ENCODE measurements at regions not wholly inside any gene's neighbourhood (a gene's known extent, or its start where the extent isn't known, plus 50 kb on each side); places are given as distances from the start of the nearest gene placed in this dataset.

- no peak for DNase-seq (ENCODE audit: low spot score)
Measured at GRCh38 chr6:105794870-105795269, 291.3 kb upstream of the PRDM1 start.

- no peak for DNase-seq (ENCODE audit: low spot score)
Measured at GRCh38 chr6:105794239-105794638, 291.9 kb upstream of the PRDM1 start.

GRCh38 chr6:105793130-105793529 is 293.0 kb upstream of the PRDM1 start:
- DNase-seq (ENCODE audit: low spot score), result no peak

DNA sequence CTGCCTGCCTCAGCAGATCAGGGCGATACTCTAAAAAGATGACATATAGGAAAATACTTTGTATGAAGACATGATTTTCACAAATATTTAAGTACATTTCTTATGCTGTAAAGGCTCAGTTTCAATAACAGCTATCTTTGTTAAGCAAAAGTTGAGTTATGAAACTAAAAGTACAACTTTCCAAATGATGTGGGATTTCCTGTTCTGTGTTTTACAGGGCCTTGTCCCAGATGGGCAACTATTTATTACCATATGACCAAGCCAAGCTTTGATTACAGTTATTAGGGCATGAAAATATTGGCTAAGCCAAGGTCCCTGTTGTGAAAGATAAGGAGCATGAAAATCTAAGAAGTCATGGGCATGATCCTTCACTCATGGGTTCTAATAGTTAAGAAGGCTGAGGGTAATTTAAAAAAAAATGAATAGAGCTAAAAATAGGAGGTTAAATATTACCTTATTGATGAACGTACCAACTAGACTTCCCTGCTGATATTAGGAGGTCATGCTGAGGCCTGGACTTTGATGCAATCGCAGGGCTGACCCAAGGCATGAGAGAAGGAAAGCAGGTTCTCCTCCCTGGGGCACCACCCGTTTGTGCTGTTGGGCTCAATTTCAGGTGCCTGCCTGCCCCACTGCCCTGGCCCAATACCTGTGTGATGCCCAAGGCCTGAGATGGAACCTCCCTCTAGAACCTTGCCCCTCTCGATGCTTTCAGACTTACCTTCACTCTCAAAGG is 294.4 kb upstream of the PRDM1 start:
- no peak for DNase-seq (ENCODE audit: low spot score)

GRCh38 chr6:105791179-105791578 is 295.0 kb upstream of the PRDM1 start:
- no peak for DNase-seq (ENCODE audit: low spot score)

- no peak for DNase-seq (ENCODE audit: low spot score)
Measured at GRCh38 chr6:105790635-105791034, 295.5 kb upstream of the PRDM1 start.

- DNase-seq (ENCODE audit: low spot score), result no peak
Measured at GRCh38 chr6:105789935-105790334, 296.2 kb upstream of the PRDM1 start.

DNA sequence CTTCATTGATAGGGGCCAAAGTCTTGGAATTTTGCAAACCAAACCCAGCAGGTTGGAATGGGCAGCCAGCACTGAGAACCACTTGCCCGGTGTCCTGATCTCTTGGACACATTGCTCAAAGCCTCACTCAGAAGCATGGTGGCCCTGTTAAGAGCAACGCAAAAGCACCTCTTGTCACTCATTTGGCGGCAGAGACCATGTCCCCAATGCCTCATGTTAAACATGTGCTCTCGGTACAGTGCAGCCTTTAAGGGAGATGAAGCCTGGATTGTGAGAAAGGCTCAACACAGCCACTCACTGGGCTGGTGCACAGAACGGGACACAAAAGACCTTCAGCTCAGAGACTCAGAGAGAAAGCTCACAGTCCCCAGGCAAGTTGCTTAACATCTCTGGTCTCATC is 298.4 kb upstream of the PRDM1 start:
- no peak for DNase-seq (ENCODE audit: low spot score)

DNA sequence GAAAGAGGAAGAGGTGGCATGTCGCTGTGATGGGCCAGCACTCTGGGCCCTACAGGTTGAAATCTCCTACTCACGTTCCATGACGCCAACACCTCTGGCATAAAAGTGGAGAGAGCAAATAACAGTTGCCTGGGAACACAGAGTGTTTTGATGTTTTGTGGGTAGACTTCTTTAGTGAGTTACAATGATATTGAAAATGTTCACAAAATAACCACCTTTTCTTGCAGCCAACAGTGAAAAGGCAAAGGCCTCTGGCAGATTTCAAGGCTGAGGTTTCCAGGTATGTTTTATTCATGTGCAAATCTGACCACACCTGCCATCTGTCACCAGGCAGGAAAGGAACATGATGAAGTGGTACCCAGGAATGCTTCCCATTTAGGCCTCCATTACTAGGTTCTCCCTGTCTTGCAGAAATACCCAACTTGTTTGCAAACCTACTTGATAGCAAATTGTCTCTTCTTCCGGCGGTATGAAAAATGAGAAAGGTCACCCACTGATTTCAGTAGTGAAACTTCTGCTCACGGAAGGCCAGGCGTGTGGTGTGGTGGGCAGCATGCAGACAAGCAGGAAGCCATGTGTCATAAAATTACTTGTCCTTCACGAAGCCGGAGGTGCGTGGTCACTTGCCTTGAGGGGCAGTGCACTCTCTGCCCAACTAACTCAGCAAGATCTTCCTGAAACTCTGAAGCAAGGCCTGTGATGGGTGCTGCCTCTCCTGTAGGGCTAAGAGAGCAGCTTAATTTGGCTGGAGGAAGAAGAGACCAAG is 299.1 kb upstream of the PRDM1 start:
- DNase-seq (ENCODE audit: low spot score), result no peak

- no peak for DNase-seq (ENCODE audit: low spot score)
Measured at GRCh38 chr6:105786449-105786848, 299.7 kb upstream of the PRDM1 start.

DNA sequence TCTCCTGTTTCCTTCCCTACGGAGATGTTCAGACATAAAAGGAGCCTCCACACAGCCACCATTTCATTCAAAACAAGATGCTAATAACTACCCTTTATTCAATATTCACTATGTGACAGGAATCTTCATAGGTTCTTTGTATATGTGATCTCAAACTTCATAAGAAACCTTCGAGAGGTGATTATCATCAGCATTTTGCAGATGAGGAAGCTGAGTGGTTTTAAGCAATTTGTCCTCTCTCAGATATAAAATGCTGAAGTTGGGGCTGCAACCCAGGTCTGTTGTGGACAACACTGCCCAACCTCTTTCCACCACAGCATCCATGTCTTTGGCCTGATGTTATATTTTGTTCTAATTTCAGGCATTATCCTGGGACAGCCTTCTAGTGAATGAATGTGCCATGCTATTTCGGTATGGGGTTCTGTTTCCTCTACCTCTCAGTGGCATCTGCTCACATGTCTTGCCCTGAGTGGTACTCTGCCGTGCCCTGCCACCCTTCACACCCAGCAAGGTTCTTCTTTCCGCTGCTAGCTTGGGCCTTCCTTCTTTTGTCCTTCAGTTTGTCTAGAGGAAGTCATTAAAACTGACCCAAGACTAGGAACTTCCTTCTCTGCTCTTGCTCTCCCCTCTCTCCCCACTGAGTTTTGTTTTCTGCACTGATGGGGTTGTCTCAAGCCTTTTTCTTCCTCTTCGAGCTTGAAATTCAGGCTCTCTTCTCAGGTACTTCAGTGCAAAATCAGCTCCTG is 300.9 kb upstream of the PRDM1 start:
- DNase-seq (ENCODE audit: low spot score), result no peak

- no peak for DNase-seq (ENCODE audit: low spot score)
Measured at GRCh38 chr6:105784179-105784578, 302.0 kb upstream of the PRDM1 start.

DNA sequence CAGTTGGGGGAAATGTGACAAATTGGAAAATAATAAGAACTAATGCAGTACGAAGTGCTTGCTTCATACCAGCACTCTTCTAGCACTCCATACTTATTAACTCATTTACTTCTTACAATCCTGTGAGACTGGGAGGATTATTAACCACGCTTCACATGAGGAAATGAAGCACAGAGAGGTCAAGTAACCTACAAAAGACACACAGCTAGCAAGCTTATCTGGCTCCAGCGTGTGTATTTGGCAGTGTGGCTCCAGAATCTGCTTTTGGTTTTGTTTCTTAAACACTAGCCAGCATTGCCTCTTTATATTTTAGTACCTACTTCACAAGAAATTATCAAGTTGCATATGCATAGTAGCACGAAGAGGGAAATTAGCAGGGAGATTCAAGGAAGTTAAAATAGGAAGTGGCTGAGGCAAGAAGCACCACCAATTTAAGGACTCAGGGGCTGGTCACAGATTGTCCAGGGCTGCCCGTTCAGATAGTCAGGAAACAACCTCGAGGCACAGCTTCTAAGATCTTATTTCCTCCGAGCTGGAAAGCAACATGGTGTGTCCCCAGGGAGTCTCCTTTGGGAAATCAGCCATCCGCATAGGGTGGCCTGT is 302.7 kb upstream of the PRDM1 start:
- DNase-seq (ENCODE audit: low spot score), result no peak

GRCh38 chr6:105781915-105782314 is 304.2 kb upstream of the PRDM1 start:
- no peak for DNase-seq (ENCODE audit: low spot score)

- DNase-seq (ENCODE audit: low spot score), result no peak
Measured at GRCh38 chr6:105781248-105781647, 304.9 kb upstream of the PRDM1 start.

GRCh38 chr6:105780146-105780860 is 305.8 kb upstream of the PRDM1 start:
- DNase-seq (ENCODE audit: low spot score), result no peak

DNA sequence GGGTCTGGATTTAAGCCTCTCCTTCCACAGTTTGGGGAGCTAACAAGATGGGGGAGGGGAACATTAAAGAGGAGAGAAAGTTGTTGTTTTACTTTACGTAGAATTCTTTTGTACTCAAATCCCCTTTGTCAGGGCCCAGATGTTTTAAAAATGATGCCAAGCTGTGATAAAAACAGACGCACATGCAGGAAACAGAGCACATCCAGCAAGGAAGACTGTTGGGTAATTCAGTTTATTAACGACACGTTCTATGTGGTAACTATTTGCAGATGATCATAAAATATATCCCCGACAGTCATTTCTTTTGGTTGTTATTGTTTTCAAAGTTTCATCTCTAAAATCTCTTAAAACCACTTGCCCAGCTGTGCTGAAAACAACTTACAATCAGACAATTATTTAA is 307.0 kb upstream of the PRDM1 start:
- no peak for DNase-seq (ENCODE audit: low spot score)

- no peak for DNase-seq (ENCODE audit: low spot score)
Measured at GRCh38 chr6:105775095-105775494, 311.0 kb upstream of the PRDM1 start.

DNA sequence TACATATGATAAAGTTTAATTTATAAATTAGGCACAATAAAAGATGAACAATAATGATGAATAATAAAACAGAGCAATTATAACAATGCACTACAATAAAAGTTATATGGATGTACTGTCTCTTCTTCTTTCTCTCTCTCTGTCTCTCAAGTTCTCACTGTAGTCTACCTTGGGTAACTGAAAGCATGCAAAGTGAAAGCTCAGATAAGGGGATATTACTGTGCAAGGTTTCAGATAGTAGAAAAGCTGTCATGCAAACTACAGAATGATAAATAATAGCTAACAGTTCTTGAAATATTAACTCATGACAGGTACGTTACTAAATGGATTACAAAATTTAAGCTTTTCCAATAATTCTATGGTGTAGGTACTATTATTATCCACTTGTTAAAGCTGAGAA is 311.9 kb upstream of the PRDM1 start:
- DNase-seq (ENCODE audit: low spot score), result no peak

DNA sequence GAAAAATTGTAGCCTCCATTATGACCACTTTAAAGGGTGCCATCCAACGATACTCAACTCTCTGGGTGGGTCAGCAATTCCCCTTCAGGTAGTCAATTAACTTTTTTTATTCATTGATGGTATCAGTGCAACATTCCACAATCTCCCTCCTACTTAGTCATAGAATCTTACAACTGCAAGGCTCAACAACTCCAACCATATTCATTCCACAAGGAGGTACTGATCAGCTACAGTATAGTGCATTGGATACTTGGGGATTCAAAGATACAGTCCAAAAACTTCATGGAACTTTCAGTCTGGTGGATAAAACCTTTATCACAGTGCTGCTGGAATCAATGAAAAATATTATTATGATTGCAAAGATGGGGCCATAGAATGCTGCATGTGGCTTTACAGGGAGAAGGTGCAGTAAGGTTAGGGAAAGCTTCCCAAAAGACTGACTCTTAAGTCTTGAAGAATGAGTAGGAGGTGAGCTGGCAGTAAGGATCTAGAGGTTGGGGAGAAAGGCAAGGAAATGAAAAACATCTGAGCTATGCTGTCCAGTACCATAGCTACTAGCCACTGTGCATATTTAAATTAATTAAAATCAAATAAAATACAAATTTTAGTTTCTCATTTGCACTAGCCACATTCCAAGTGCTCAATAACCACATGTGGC is 314.7 kb upstream of the PRDM1 start:
- DNase-seq (ENCODE audit: low spot score), result no peak

GRCh38 chr6:105769987-105770386 is 316.1 kb upstream of the PRDM1 start:
- DNase-seq (ENCODE audit: low spot score), result no peak
